IMR-90 (cell line): ENCODE measurements at regions not wholly inside any gene's neighbourhood (a gene's known extent, or its start where the extent isn't known, plus 50 kb on each side); places are given as distances from the start of the nearest gene placed in this dataset.

Experiments used
- ATAC-seq: fragments of 200-7000 bp; cut with Tn5 transposase; 2 replicates; pipeline ENCODE4 v1.9.1; 2020; ENCODE audit warnings: low read depth, mild to moderate bottlenecking, moderate library complexity
- BruUV-seq: library from RNA; stranded (reverse); fragments of 400-500 nt; replicated peaks from 2 replicates; lab custom pipeline; 2021; lab: Mats Ljungman, UMichigan
- CTCF ChIA-PET: fragments of 300-600 bp; formaldehyde crosslinking; extraction: SDS; loops from one replicate; lab custom pipeline; 2021; ENCODE audit warnings: antibody characterized with exemption; lab: Yijun Ruan, JAX
- POLR2A ChIA-PET: fragments of 300-600 bp; sonication (Branson Sonifier 250); formaldehyde crosslinking; loops from one replicate; lab custom pipeline; 2022; ENCODE audit warnings: antibody characterized with exemption; ENCODE audit not compliant: unreplicated experiment; lab: Charles Lee
- DNase-seq: peaks from one replicate; pipeline ENCODE4 v3.0.0; 2013
- H2AFZ ChIP-seq: replicated peaks from 2 replicates; pipeline ENCODE3; 2013; ENCODE audit warnings: low read length, mild to moderate bottlenecking; ENCODE audit not compliant: poor library complexity
- H2AK5ac ChIP-seq: 2 replicates; pipeline ENCODE4 v1.6.1; 2013; ENCODE audit warnings: low read depth, low read length, inconsistent platforms
- H2AK9ac ChIP-seq: replicated peaks from 2 replicates; pipeline ENCODE3; 2013; ENCODE audit warnings: mild to moderate bottlenecking, low read depth, low read length, moderate library complexity; ENCODE audit not compliant: poor library complexity
- H2BK120ac ChIP-seq: 2 replicates; pipeline ENCODE4 v1.6.1; 2013; ENCODE audit warnings: low read depth, low read length, inconsistent platforms
- H2BK15ac ChIP-seq: 3 replicates; pipeline ENCODE4 v1.6.1; 2013; ENCODE audit warnings: low read depth, low read length, inconsistent platforms
- H2BK20ac ChIP-seq: 2 replicates; pipeline ENCODE4 v1.6.1; 2013; ENCODE audit warnings: low read depth, mild to moderate bottlenecking, inconsistent platforms, low read length, moderate library complexity
- H2BK5ac ChIP-seq: 2 replicates; pipeline ENCODE4 v1.6.1; 2013; ENCODE audit warnings: mild to moderate bottlenecking, low read depth, low read length, inconsistent platforms; ENCODE audit not compliant: poor library complexity, severe bottlenecking
- H3K14ac ChIP-seq: replicated peaks from 2 replicates; pipeline ENCODE4 v1.6.1; 2013; ENCODE audit warnings: low read depth, low read length, inconsistent platforms
- H3K18ac ChIP-seq: 2 replicates; pipeline ENCODE4 v1.6.1; 2013; ENCODE audit warnings: low read depth, low read length, control low read depth
- H3K23ac ChIP-seq: 2 replicates; pipeline ENCODE4 v1.6.1; 2013; ENCODE audit warnings: low read depth, low read length, inconsistent platforms
- H3K27ac ChIP-seq: 2 replicates; pipeline ENCODE4 v1.5.1; 2013; ENCODE audit warnings: mild to moderate bottlenecking, control low read depth, low read length; ENCODE audit not compliant: insufficient read depth
- H3K27me3 ChIP-seq: 2 replicates; pipeline ENCODE4 v1.6.1; 2013; ENCODE audit warnings: low read length; ENCODE audit not compliant: control insufficient read depth, insufficient read depth
- H3K36me3 ChIP-seq: 2 replicates; pipeline ENCODE4 v1.6.1; 2013; ENCODE audit warnings: low read length, mixed read lengths; ENCODE audit not compliant: control insufficient read depth, insufficient read depth
- H3K4ac ChIP-seq: 2 replicates; pipeline ENCODE4 v1.6.1; 2013; ENCODE audit warnings: low read depth, low read length, inconsistent platforms
- H3K4me1 ChIP-seq: 2 replicates; pipeline ENCODE4 v1.6.1; 2013; ENCODE audit warnings: low read length, mixed read lengths; ENCODE audit not compliant: control insufficient read depth, insufficient read depth
- H3K4me2 ChIP-seq: 2 replicates; pipeline ENCODE4 v1.6.1; 2013; ENCODE audit warnings: low read depth, mild to moderate bottlenecking, control low read depth, low read length, moderate library complexity
- H3K4me3 ChIP-seq: 2 replicates; pipeline ENCODE4 v1.5.1; 2013; ENCODE audit warnings: low read depth, mild to moderate bottlenecking, control low read depth, low read length, moderate library complexity; ENCODE audit not compliant: insufficient read depth
- H3K56ac ChIP-seq: 2 replicates; pipeline ENCODE4 v1.6.1; 2013; ENCODE audit warnings: low read length, inconsistent platforms; ENCODE audit not compliant: insufficient read depth; ENCODE audit errors: extremely low read depth
- H3K79me1 ChIP-seq, 2 experiments: 2 replicates each; pipeline ENCODE4 v1.6.1; 2013; ENCODE audit warnings: low read length in 2 of 2, inconsistent platforms in 1 of 2, low read depth in 1 of 2
- H3K9ac ChIP-seq: 2 replicates; pipeline ENCODE4 v1.6.1; 2013; ENCODE audit warnings: low read depth, low read length, control low read depth
- H3K9me1 ChIP-seq: 2 replicates; pipeline ENCODE4 v1.6.1; 2013; ENCODE audit warnings: low read length, inconsistent platforms; ENCODE audit not compliant: insufficient read depth
- H3K9me3 ChIP-seq: 2 replicates; pipeline ENCODE4 v1.6.1; 2013; ENCODE audit warnings: low read length; ENCODE audit not compliant: control insufficient read depth, insufficient read depth
- H4K20me1 ChIP-seq: 2 replicates; pipeline ENCODE4 v1.6.1; 2013; ENCODE audit warnings: low read length, inconsistent platforms; ENCODE audit not compliant: insufficient read depth
- H4K5ac ChIP-seq: 2 replicates; pipeline ENCODE4 v1.6.1; 2013; ENCODE audit warnings: mild to moderate bottlenecking, low read depth, low read length, control low read depth
- H4K8ac ChIP-seq, 2 experiments: 2 replicates each; pipeline ENCODE4 v1.6.1; 2013; ENCODE audit warnings: low read depth in 2 of 2, low read length in 2 of 2, control low read depth in 1 of 2, inconsistent platforms in 1 of 2
- H4K91ac ChIP-seq: 2 replicates; pipeline ENCODE4 v1.6.1; 2013; ENCODE audit warnings: low read depth, low read length, inconsistent platforms; ENCODE audit not compliant: insufficient read depth
- BHLHE40 ChIP-seq: fragments of 150-350 bp; IDR thresholded peaks from 2 replicates; pipeline ENCODE4 v1.6.1; 2016; ENCODE audit warnings: mild to moderate bottlenecking, low read depth, low read length
- CEBPB ChIP-seq: IDR thresholded peaks from 2 replicates; pipeline ENCODE4 v1.6.1; 2012; ENCODE audit warnings: low read depth, low read length, improper control_type of control experiment
- ELK1 ChIP-seq: fragments of 150-350 bp; IDR thresholded peaks from 2 replicates; pipeline ENCODE4 v1.6.1; 2016; ENCODE audit warnings: low read depth, mild to moderate bottlenecking, low read length, moderate library complexity, borderline replicate concordance
- FOS ChIP-seq: fragments of 150-350 bp; IDR thresholded peaks from 2 replicates; pipeline ENCODE4 v1.6.1; 2016; ENCODE audit warnings: low read depth, low read length
- MAFK ChIP-seq: IDR thresholded peaks from 2 replicates; pipeline ENCODE4 v1.6.1; 2012; ENCODE audit warnings: low read depth, low read length, improper control_type of control experiment
- NFE2L2 ChIP-seq: fragments of 150-350 bp; IDR thresholded peaks from 2 replicates; pipeline ENCODE4 v1.6.1; 2016; ENCODE audit warnings: low read depth, mild to moderate bottlenecking, low read length
- RCOR1 ChIP-seq: IDR thresholded peaks from 2 replicates; pipeline ENCODE4 v1.6.1; 2012; ENCODE audit warnings: mild to moderate bottlenecking, low read length, improper control_type of control experiment; ENCODE audit not compliant: insufficient replicate concordance
- RFX5 ChIP-seq: IDR thresholded peaks from 2 replicates; pipeline ENCODE4 v1.8.0; 2012; ENCODE audit warnings: low read depth, mild to moderate bottlenecking, low read length, moderate library complexity
- USF2 ChIP-seq: fragments of 150-350 bp; IDR thresholded peaks from 2 replicates; pipeline ENCODE4 v1.6.1; 2017; ENCODE audit warnings: mild to moderate bottlenecking, antibody characterized with exemption, low read length, low read depth
- WGBS, 2 experiments: methylation state at CpG; one replicate each; pipeline versions ENCODE4 v1.1.5 to v1.1.7; 2013; ENCODE audit warnings: missing lambda C conversion rate in 2 of 2; ENCODE audit not compliant: insufficient read length in 1 of 2; ENCODE audit errors: extremely low coverage in 2 of 2; 5-methylcytosine and 5-hydroxymethylcytosine counted together
- dilution Hi-C: fragments of 300-500 bp; cut with HindIII; formaldehyde crosslinking; loops from one replicate; pipeline ENCODE4 v1.14.3; 2018; ENCODE audit warnings: low sequenced_read_pairs; ENCODE audit not compliant: unreplicated experiment
- in situ Hi-C: fragments of 300-500 bp; cut with MboI; formaldehyde crosslinking; loops from 3 replicates; pipeline ENCODE4 v1.14.3; 2019; ENCODE audit warnings: low sequenced_read_pairs, inconsistent platforms, mixed read lengths
- intact Hi-C: fragments of 100-400 bp; cut with micrococcal nuclease; formaldehyde crosslinking; loops from 2 replicates; pipeline ENCODE4 v1.10.0; 2022

GRCh38 chr17:77408284-77408683 is 267.5 kb downstream of the SEC14L1 start:
- CTCF ChIA-PET: no interaction called here
- TF ChIP-seq FOS (no peak), NFE2L2 (no peak), MAFK (no peak), ELK1 (no peak), USF2 (no peak), BHLHE40 (no peak), CEBPB (no peak), RCOR1 (no peak), RFX5 (no peak)
- H2AFZ ChIP-seq: peak overlapping the region; percentile 8
- peak overlapping the region; percentile 99 for H2AK5ac ChIP-seq
- H3K23ac ChIP-seq: peak overlapping the region; percentile 93; the same call in 1 of the 2 replicates
- H3K27me3 ChIP-seq: no peaks in the 10 kb centered on the region
- peak overlapping the region; percentile 50; the same call in 1 of the 2 replicates for H3K18ac ChIP-seq
- in situ Hi-C loops: no loop called here
- peak overlapping the region; percentile 88 for H3K4ac ChIP-seq
- H3K4me3 ChIP-seq: no peak overlapping the region
- 45% methylated on average over 2 of the region's 9 CpGs; no CpG with 5 or more reads in 1 of the 2 experiments for WGBS, 2 experiments
- peak overlapping the region; percentile 80 for H2AK9ac ChIP-seq
- peak overlapping the region; percentile 72 for H3K14ac ChIP-seq
- H4K91ac ChIP-seq: peak overlapping the region; percentile 89; the same call in 1 of the 2 replicates
- 0 out of 2 replicates have a peak, but pooled peaks cover 4% of the 10 kb centered on the region for H3K9me3 ChIP-seq
- H3K4me1 ChIP-seq: peaks cover 68% of the 10 kb centered on the region
- dilution Hi-C loops: no loop called here
- H3K36me3 ChIP-seq: peaks cover 47% of the 10 kb centered on the region
- H2BK5ac ChIP-seq: peak overlapping the region; percentile 68
- no TSS peak for BruUV-seq
- peak overlapping the region; percentile 61 to 80 for H4K8ac ChIP-seq
- no peak overlapping the region for H2BK15ac ChIP-seq
- H3K79me1 ChIP-seq: peaks cover 29 to 88% of the 10 kb centered on the region in 2 experiments
- H2BK120ac ChIP-seq: peak overlapping the region; percentile 70
- peak overlapping the region; percentile 32 for H4K5ac ChIP-seq
- H3K56ac ChIP-seq: no peak overlapping the region
- POLR2A ChIA-PET: interaction anchor here (0.5 to 0.6 kb wide), 2 partner anchors 20 to 853 kb away, joined by 3 to 6 read pairs; no protein-coding TSS in a partner anchor
- peak overlapping the region; percentile 20; the same call in 1 of the 2 replicates for H3K9ac ChIP-seq
- no peak overlapping the region for H3K4me2 ChIP-seq
- peak overlapping the region; percentile 58 for H3K27ac ChIP-seq
- peak overlapping the region; percentile 33 for H2BK20ac ChIP-seq
- ATAC-seq (no peak), DNase-seq (no peak)
- H3K9me1 ChIP-seq: peaks cover 40% of the 10 kb centered on the region
- intact Hi-C loops: no loop called here
- peaks cover 43% of the 10 kb centered on the region for H4K20me1 ChIP-seq
